VCaP (cell line): ENCODE measurements at regions not wholly inside any gene's neighbourhood (a gene's known extent, or its start where the extent isn't known, plus 50 kb on each side); places are given as distances from the start of the nearest gene placed in this dataset.
"Not testable (repeated sequence)": the region's sequence is repeated elsewhere in the genome, so short reads cannot be mapped to it uniquely, and the experiment has no call there.

Source experiments
- H3K27ac ChIP-seq: fragments of 450-650 bp; 2 replicates; pipeline ENCODE4 v1.5.1; 2017
- CTCF ChIP-seq: fragments of 450-650 bp; conservative IDR thresholded peaks from 2 replicates; pipeline ENCODE4 v1.5.1; 2017; ENCODE audit warnings: mild to moderate bottlenecking, moderate library complexity

- TF ChIP-seq CTCF: no peak
- H3K27ac ChIP-seq: no peak overlapping the region
These were observed 74.1 kb downstream of the ABCC12 start for GRCh38 chr16:48081656-48082055.

DNA sequence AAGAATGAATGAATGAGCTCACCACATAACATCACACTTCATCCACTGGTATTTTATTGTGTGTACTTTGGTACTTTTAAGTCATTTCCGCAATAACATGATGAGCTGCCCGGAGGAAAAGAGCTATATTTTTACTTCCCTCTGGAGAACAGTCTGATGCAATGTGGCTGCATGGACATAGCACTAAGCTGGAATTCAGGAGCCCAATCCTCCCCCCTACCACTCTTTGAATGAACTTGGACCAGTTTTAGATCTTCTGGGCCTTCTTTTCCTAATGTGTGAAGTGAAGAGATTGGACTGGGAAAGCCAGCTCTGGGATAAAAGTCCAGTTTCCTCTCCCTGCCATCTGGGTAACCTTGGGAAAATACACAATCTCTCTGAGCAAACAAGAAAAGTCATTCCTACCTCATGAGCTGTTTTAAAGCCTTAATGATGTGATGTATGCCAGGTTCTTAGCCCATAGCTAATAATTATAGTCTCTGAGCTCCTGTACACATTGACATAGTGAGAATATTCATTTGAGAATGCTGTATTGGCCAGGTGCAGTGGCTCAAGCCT is 79.3 kb downstream of the ABCC12 start:
- no peak overlapping the region for H3K27ac ChIP-seq
- no peak for TF ChIP-seq CTCF

GRCh38 chr16:48075398-48075797 is 80.4 kb downstream of the ABCC12 start:
- TF ChIP-seq CTCF: no peak
- H3K27ac ChIP-seq: no peak overlapping the region

DNA sequence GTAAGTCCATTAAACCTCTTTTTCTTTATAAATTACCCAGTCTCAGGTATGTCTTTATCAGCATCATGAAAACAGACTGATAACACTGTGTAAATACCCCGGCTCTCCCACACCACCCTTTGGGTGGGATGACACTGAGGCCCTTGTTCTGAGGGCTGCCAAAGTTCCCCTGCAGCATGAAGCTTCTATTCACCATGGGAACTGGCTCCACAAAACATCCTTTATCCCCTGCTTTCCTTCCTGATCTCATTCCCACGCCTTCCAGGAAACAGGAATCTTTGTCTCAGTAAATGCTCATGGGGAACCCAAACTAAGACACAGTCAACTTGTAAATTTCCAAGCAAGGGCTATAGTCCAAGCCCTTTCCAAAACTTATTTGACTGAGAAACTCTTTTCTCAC is 88.4 kb downstream of the ABCC12 start:
- H3K27ac ChIP-seq: no peak overlapping the region
- no peak for TF ChIP-seq CTCF

DNA sequence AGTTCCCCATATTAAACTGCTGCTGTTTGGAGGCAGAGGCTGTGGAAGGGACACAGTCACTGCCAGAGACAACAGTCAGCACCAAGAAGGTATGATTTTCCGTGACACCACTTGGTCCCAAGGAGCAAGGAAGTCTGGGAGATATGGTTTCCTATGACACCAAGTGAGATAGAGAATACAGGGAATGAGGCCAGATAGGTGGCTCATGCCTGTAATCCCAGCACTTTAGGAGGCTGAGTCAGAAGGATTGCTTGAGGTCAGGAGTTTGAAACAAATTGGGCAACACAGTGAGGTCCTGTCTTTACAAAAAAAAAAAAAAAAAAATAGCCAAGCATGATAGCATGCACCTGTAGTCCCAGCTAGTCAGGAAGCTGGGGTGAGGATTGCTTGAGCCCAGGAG is 90.8 kb downstream of the ABCC12 start:
- TF ChIP-seq CTCF: no peak
- H3K27ac ChIP-seq: no peak overlapping the region

GRCh38 chr16:48062681-48063080 is 93.1 kb downstream of the ABCC12 start:
- TF ChIP-seq CTCF: no peak
- no peak overlapping the region for H3K27ac ChIP-seq

- H3K27ac ChIP-seq: no peak overlapping the region
- TF ChIP-seq CTCF: no peak
These were observed 95.9 kb downstream of the ABCC12 start for GRCh38 chr16:48059936-48060335.

GRCh38 chr16:48059190-48059589 is 96.6 kb downstream of the ABCC12 start:
- not testable (repeated sequence) for H3K27ac ChIP-seq
